ENCODE measurements at regions not wholly inside any gene's neighbourhood (a gene's known extent, or its start where the extent isn't known, plus 50 kb on each side); places are given as distances from the start of the nearest gene placed in this dataset.

DNA sequence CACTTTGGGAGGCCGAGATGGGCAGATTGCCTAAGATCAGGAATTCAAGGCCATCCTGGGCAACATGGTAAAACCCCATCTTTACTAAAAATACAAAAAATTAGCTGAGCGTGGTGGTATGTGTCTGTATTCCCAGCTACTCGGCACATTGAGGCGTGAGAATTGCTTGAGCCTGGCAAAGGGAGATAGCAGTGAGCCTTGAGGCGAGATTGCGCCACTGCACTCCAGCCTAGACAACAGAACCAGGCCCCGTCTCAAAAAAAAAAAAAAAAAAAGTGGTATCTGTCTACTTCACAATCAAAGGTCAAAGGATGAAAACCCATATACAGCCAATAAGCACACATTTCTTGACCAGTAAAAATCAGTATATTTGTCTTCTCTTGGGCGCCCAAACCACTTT is 728.5 kb upstream of the ADAMTS16 start:
- peaks cover 4 to 11% of the 10 kb centered on the region in 2 donors for H3K9me3 Mint-ChIP-seq
- no peak overlapping the region for H3K4me3 Mint-ChIP-seq
- peaks cover 0 to 4% of the 10 kb centered on the region in 2 donors for H3K36me3 Mint-ChIP-seq (ENCODE audit: insufficient read depth in 2 of 2)
- H3K4me1 Mint-ChIP-seq (ENCODE audit: low read depth) = no peaks in the 10 kb centered on the region
- no peak overlapping the region for H3K27ac Mint-ChIP-seq
- no peaks in the 10 kb centered on the region for H3K27me3 Mint-ChIP-seq (ENCODE audit: low read depth)
- DNase-seq (no peak), ATAC-seq (replicated peaks in 1 of 2) (no peak)

DNA sequence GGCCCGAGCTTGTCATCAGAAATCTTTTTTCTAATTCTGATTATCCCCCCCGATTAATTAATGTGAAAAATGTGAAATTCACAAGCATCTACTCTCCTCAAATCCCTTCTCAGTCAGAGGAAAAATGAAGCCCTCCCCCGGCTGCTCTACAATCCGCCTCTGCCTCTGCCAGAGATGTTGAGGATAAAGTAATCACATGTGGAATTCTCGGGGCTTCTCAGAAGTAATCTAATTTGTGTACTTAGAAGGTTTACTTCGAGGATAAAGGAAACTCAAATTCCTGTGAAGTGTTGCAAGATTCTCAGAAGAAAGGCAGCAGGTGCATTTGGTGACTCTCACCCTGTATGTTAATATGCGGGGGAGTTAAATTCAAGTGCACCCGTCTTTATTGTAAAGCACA is 726.1 kb upstream of the ADAMTS16 start:
- DNase-seq (no peak), ATAC-seq (replicated peaks in 1 of 2) (no peak)
- Mint-ChIP-seq H3K27ac (no peak overlapping the region), H3K4me3 (no peak overlapping the region), H3K36me3 (ENCODE audit: insufficient read depth in 2 of 2) (peaks cover 0 to 4% of the 10 kb centered on the region in 2 donors), H3K9me3 (peaks cover 6 to 12% of the 10 kb centered on the region in 2 donors), H3K4me1 (ENCODE audit: low read depth) (no peaks in the 10 kb centered on the region), H3K27me3 (ENCODE audit: low read depth) (no peaks in the 10 kb centered on the region)

DNA sequence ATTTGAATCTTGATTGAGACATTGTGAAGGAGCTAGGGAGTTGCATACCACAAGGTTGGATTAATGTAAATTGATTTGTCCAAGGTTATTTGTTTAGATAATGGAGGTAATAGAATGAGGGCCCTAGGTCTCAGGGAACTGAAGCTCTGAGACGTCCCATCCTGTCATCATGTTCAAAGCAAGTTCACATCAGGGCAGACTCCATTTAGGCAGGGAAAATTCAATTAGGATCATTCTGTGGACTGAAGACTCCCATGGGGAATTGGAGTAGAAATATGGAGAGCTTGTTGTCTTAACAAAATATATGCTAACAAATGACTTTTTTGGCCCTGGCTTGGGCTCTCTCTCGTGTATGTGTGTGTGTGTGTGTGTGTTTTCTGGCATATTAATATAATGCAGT is 722.0 kb upstream of the ADAMTS16 start:
- Mint-ChIP-seq H3K4me1 (ENCODE audit: low read depth) (no peaks in the 10 kb centered on the region), H3K36me3 (ENCODE audit: insufficient read depth in 2 of 2) (peaks cover 0 to 5% of the 10 kb centered on the region in 2 donors), H3K9me3 (peaks cover 12 to 14% of the 10 kb centered on the region in 2 donors), H3K27ac (no peak overlapping the region), H3K27me3 (ENCODE audit: low read depth) (no peaks in the 10 kb centered on the region), H3K4me3 (no peak overlapping the region)
- no peak for DNase-seq
- no peak for ATAC-seq (replicated peaks in 1 of 2)

DNA sequence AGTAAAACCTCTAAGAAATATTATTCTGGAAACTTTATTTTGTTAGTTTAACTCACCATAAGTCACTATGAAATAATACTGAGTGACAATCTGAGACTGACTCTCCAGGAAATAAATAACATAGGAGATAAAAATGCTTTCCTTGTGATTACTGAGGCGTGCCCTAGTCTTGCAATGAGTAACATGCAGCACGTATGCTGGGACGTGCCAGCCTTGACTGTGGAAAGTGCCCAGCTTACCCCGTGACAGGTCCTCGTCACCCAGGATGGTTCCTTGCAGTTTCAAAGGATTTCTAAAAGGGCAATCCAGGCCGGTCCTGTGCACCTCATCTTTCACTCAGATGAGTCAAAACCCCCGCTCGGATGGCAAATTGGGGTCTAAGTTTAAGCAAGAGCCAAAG is 720.8 kb upstream of the ADAMTS16 start:
- Mint-ChIP-seq H3K27me3 (ENCODE audit: low read depth) (no peaks in the 10 kb centered on the region), H3K4me1 (ENCODE audit: low read depth) (no peaks in the 10 kb centered on the region)

DNA sequence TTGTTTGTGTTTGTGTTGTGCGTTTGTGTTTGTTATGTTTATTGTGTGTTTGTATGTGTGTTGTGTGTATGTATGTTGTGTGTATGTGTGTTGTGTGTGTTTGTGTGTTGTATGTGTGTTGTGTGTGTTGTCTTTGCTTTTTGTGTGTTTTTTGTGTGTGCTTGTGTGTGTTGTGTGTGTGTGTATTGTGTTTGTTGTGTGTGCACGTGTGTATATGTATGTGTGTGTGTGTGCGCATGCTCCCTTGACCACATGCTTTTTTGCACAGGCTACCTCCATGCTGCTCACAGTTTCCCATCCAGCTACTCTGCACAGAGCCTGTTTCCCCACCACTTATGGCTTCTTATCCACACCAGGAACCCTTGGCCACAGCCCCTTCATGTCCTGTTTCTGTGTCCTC is 720.0 kb upstream of the ADAMTS16 start:
- H3K27me3 Mint-ChIP-seq (ENCODE audit: low read depth) = no peaks in the 10 kb centered on the region
- H3K36me3 Mint-ChIP-seq (ENCODE audit: insufficient read depth in 2 of 2) = peaks cover 0 to 3% of the 10 kb centered on the region in 2 donors
- H3K9me3 Mint-ChIP-seq = peaks cover 11 to 12% of the 10 kb centered on the region in 2 donors
- no peak overlapping the region for H3K27ac Mint-ChIP-seq
- no peak overlapping the region for H3K4me3 Mint-ChIP-seq
- ATAC-seq (replicated peaks in 1 of 2) (no peak), DNase-seq (no peak)
- no peaks in the 10 kb centered on the region for H3K4me1 Mint-ChIP-seq (ENCODE audit: low read depth)

More for the DNA sequence above, 720.8 kb upstream of the ADAMTS16 start:
- DNase-seq = no peak
- Mint-ChIP-seq H3K4me3 (no peak overlapping the region), H3K36me3 (ENCODE audit: insufficient read depth in 2 of 2) (peaks cover 0 to 5% of the 10 kb centered on the region in 2 donors), H3K27ac (no peak overlapping the region), H3K9me3 (peaks cover 12 to 14% of the 10 kb centered on the region in 2 donors)
- no peak for ATAC-seq (replicated peaks in 1 of 2)

DNA sequence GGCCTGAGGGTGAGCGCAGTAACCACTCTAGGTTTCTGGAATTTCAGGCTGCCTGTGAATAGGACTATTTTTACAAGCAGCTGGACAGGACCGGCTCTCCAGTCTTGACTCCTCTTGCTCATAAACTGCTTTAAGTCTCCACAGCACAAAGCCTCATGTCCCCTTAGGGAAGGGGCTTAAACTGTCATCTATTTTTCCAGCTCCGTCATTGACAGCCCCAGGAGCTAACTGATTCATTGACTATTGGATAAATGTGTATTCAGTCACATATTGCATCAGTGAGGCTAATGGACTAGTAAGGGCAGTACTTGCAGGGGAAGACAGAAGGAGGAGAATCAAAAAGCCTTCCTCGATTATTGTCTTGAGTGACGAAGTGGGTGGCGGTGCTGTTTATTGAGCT is 719.4 kb upstream of the ADAMTS16 start:
- ATAC-seq (replicated peaks in 1 of 2) = no peak
- DNase-seq = no peak
- peaks cover 0 to 3% of the 10 kb centered on the region in 2 donors for H3K36me3 Mint-ChIP-seq (ENCODE audit: insufficient read depth in 2 of 2)
- no peak overlapping the region for H3K4me3 Mint-ChIP-seq
- H3K9me3 Mint-ChIP-seq = peaks cover 11 to 12% of the 10 kb centered on the region in 2 donors
- no peak overlapping the region for H3K27ac Mint-ChIP-seq
- no peaks in the 10 kb centered on the region for H3K27me3 Mint-ChIP-seq (ENCODE audit: low read depth)
- H3K4me1 Mint-ChIP-seq (ENCODE audit: low read depth) = no peaks in the 10 kb centered on the region

DNA sequence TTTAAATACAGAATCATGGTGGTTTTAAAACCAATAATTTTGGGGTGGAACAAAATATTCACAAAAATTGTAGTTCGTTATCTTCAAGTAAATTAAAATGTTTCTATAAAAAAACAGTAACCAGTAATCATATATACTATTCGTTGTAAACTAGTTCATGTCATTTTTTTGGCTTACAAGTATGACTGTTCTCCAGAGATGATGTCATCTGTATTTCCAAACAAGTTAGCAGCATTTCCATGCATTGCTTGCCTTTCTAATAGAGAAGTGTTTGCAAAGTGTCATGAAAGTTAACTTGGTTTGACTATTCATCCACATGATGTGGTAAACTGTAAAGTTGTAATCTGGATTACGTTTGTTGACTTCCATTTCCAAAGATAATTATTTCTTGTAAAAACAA is 717.9 kb upstream of the ADAMTS16 start:
- H3K36me3 Mint-ChIP-seq (ENCODE audit: insufficient read depth in 2 of 2) = peaks cover 0 to 3% of the 10 kb centered on the region in 2 donors
- H3K27me3 Mint-ChIP-seq (ENCODE audit: low read depth) = no peaks in the 10 kb centered on the region
- no peaks in the 10 kb centered on the region for H3K4me1 Mint-ChIP-seq (ENCODE audit: low read depth)
- H3K9me3 Mint-ChIP-seq = peaks cover 8 to 10% of the 10 kb centered on the region in 2 donors
- no peak overlapping the region for H3K27ac Mint-ChIP-seq
- H3K4me3 Mint-ChIP-seq = no peak overlapping the region
- ATAC-seq (replicated peaks in 1 of 2) (no peak), DNase-seq (no peak)

DNA sequence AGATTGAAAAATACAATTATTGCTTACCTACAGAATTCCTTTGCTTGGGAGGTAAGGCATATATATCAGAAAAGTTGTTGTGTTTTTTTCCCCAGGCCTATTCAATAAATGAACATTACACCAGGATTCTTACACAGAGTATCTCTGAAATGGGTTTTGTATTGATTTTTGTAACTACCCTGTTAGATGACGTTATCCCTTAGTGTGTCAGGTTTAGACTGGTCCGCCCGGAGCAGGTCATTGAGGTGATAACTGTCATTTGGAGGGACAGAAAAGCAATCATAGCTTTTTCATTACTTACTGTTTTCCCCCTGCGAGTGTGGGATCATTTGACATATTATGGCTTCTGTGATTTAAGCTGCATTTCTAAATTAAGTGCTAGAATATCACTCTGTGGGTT is 715.2 kb upstream of the ADAMTS16 start:
- DNase-seq (no peak), ATAC-seq (replicated peaks in 1 of 2) (no peak)
- no peak overlapping the region for H3K4me3 Mint-ChIP-seq
- no peaks in the 10 kb centered on the region for H3K27me3 Mint-ChIP-seq (ENCODE audit: low read depth)
- peaks cover 7 to 13% of the 10 kb centered on the region in 2 donors for H3K9me3 Mint-ChIP-seq
- peaks cover 0 to 3% of the 10 kb centered on the region in 2 donors for H3K36me3 Mint-ChIP-seq (ENCODE audit: insufficient read depth in 2 of 2)
- no peak overlapping the region for H3K27ac Mint-ChIP-seq
- H3K4me1 Mint-ChIP-seq (ENCODE audit: low read depth) = no peaks in the 10 kb centered on the region

DNA sequence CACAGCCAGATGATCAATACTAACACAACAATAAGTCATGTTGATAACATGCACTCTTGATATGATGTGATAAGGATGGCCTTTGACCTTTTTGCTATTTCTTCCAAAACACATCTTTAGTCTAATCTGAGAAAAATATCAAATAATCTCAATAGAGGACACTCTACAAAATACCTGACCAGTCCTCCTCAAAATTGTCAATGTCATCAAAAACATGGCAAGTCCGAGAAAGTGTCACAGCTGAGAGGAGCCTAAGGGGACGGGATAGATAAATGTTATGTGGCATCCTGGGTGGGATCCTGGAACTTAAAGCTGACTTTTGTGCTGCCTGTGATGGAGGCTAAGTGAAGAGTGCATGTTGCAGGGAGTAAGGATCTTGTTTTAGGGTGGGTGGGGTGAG is 699.6 kb upstream of the ADAMTS16 start:
- Mint-ChIP-seq H3K36me3 (ENCODE audit: insufficient read depth in 2 of 2) (peaks cover 1 to 2% of the 10 kb centered on the region in 2 donors), H3K9me3 (peaks cover 16 to 17% of the 10 kb centered on the region in 2 donors), H3K4me1 (ENCODE audit: low read depth) (no peaks in the 10 kb centered on the region), H3K27me3 (ENCODE audit: low read depth) (no peaks in the 10 kb centered on the region), H3K27ac (no peak overlapping the region), H3K4me3 (no peak overlapping the region)
- DNase-seq = no peak
- no peak for ATAC-seq (replicated peaks in 1 of 2)

DNA sequence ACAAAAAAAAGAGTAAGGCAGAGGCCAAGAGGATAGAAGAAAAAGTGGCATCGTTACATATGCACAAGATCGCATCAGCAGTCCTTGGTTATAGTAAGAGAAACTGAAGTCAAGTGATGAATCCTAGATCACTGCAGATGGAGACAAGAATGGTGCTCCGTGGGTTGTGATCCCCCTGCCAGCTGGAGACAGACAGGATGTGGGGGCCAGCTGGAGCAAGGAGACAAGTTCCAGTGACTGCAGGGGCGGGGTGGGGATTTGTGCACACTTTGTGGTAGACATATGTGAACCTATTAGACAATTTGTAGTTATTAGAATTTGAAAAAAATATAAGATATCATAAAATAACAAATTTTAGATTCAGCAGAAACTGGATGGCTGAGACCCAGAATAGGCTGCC is 697.9 kb upstream of the ADAMTS16 start:
- no peak for ATAC-seq (replicated peaks in 1 of 2)
- Mint-ChIP-seq H3K4me1 (ENCODE audit: low read depth) (no peaks in the 10 kb centered on the region), H3K27ac (no peak overlapping the region), H3K36me3 (ENCODE audit: insufficient read depth in 2 of 2) (peaks cover 2 to 6% of the 10 kb centered on the region in 2 donors), H3K27me3 (ENCODE audit: low read depth) (no peaks in the 10 kb centered on the region), H3K9me3 (peaks cover 18 to 23% of the 10 kb centered on the region in 2 donors), H3K4me3 (no peak overlapping the region)
- no peak for DNase-seq

DNA sequence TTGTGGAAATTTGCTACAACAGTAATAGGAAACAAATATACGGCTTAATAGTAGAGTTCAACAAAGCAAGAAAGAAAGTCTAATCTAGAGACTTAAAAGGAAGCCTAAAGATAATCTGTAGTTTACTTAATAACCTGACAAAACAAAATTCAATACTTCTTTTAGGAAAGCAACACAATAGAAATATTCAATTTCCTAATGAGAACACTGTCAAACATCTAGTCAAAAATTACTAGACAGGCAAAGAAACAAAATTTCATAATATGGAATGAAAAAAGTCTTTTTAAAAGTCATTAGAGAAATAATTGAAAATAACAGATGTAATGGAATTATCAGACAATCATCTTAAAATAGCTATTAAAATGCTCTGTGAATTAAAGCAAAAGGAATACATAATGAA is 692.5 kb upstream of the ADAMTS16 start:
- Mint-ChIP-seq H3K4me3 (no peak overlapping the region), H3K4me1 (ENCODE audit: low read depth) (no peaks in the 10 kb centered on the region), H3K36me3 (ENCODE audit: insufficient read depth in 2 of 2) (peaks cover 0 to 5% of the 10 kb centered on the region in 2 donors), H3K9me3 (peaks cover 16 to 17% of the 10 kb centered on the region in 2 donors), H3K27ac (no peak overlapping the region), H3K27me3 (ENCODE audit: low read depth) (no peaks in the 10 kb centered on the region)
- ATAC-seq (replicated peaks in 1 of 2) (no peak), DNase-seq (no peak)

DNA sequence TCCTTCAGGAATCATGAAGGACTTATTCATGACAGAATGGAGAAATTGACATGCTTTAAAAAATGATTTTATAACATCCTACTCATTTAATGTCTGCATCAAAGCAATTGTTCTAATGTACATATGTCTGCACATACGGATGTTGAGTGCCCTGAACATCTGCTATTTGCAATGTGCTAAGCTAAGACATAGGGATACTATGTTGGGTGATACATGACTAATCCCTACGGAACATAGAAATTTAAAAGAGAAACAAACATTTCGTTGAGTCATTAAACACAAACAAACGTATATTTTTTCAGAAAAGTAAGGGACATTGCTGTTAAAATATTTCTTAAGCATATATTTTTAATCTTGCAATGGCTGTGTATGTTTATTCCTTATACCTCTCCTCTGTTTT is 686.5 kb upstream of the ADAMTS16 start:
- H3K4me3 Mint-ChIP-seq = no peak overlapping the region
- DNase-seq = no peak
- H3K27ac Mint-ChIP-seq = no peak overlapping the region
- no peaks in the 10 kb centered on the region for H3K27me3 Mint-ChIP-seq (ENCODE audit: low read depth)
- no peak for ATAC-seq (replicated peaks in 1 of 2)
- H3K36me3 Mint-ChIP-seq (ENCODE audit: insufficient read depth in 2 of 2) = no peaks in the 10 kb centered on the region
- no peaks in the 10 kb centered on the region for H3K4me1 Mint-ChIP-seq (ENCODE audit: low read depth)
- peaks cover 3 to 5% of the 10 kb centered on the region in 2 donors for H3K9me3 Mint-ChIP-seq

DNA sequence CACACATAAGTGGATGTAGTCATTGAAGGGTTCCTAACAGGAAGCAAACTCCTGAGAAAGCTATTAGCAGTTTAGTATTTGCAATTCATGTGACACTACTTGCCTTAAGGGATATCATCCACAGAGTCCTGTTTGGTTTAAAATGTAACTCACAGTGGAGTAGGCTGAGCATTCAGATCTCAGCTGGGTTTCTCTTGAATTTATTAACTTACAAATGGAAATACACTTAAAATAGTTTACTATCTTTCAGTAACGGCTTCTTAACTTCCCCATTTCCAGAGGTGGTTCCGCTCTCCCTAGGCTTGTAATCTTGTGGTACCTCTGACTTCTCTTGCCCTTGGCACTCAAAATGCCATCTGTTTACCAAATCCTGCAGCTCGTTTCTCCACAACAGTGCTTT is 660.7 kb upstream of the ADAMTS16 start:
- Mint-ChIP-seq H3K4me3 (no peak overlapping the region), H3K9me3 (peaks cover 4 to 6% of the 10 kb centered on the region in 2 donors), H3K36me3 (ENCODE audit: insufficient read depth in 2 of 2) (peaks cover 1 to 2% of the 10 kb centered on the region in 2 donors), H3K4me1 (ENCODE audit: low read depth) (no peaks in the 10 kb centered on the region), H3K27ac (no peak overlapping the region), H3K27me3 (ENCODE audit: low read depth) (no peaks in the 10 kb centered on the region)
- DNase-seq (no peak), ATAC-seq (replicated peaks in 1 of 2) (no peak)

DNA sequence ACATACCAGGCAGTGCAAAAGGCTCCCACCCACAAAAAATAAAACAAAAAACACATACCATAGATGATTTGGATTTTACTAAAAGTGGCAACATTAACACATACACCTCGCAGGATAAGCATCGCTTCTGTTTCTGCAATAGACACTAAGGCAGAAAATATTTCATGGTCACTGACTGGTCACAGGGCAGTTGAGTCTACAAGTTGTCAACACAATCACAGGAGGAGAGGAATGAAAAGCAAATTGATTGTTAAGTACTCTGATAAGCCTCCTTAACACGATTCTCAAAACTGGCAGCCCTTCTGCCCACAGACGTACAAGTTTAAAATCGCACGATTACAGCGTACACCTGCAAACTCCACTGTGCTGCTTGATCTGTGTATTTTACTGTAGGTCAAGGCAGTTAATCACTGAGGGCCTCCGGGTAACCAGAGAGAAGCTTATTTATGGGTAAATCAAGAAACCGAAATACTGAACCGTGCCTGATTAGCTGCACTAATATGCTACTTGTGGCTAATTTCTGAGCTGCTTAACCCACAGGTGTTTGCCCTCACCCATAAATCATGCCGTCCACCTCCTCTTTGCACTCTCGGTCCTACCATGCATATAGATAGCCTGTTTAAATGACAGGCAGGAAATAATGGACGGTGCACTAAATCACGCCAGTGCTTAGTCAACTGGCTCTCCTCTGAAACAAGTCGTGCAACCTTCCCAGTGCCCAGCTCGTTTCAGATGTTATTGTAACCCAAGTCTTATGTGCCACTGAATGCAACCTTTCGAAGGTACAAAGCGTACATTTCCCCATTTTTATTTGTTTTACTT is 659.4 kb upstream of the ADAMTS16 start:
- Mint-ChIP-seq H3K9me3 (peaks cover 2 to 6% of the 10 kb centered on the region in 2 donors), H3K36me3 (ENCODE audit: insufficient read depth in 2 of 2) (peaks cover 1 to 2% of the 10 kb centered on the region in 2 donors), H3K27me3 (ENCODE audit: low read depth) (no peaks in the 10 kb centered on the region), H3K27ac (no peak overlapping the region), H3K4me3 (no peak overlapping the region), H3K4me1 (ENCODE audit: low read depth) (no peaks in the 10 kb centered on the region)
- ATAC-seq (replicated peaks in 1 of 2) (no peak), DNase-seq (no peak)

Data from activated T-cell treated with anti-CD3 and anti-CD28 coated beads, Interleukin-2, amount 50 U/mL, for 72 hours (primary cell).